HUES64 (cell line): ENCODE measurements at regions not wholly inside any gene's neighbourhood (a gene's known extent, or its start where the extent isn't known, plus 50 kb on each side); places are given as distances from the start of the nearest gene placed in this dataset.
"Not testable (repeated sequence)": the region's sequence is repeated elsewhere in the genome, so short reads cannot be mapped to it uniquely, and the experiment has no call there.

ENCODE experiments used
- H3K27ac ChIP-seq: 2 replicates; pipeline ENCODE4 v1.7.0; 2013; ENCODE audit warnings: low read depth, low read length, inconsistent platforms
- H3K27me3 ChIP-seq: 2 replicates; pipeline ENCODE4 v1.6.1; 2013; ENCODE audit warnings: mild to moderate bottlenecking, low read length; ENCODE audit not compliant: insufficient read depth
- H3K36me3 ChIP-seq: 2 replicates; pipeline ENCODE4 v1.6.1; 2013; ENCODE audit warnings: mild to moderate bottlenecking, low read length; ENCODE audit not compliant: insufficient read depth
- H3K4me1 ChIP-seq: 2 replicates; pipeline ENCODE4 v1.6.1; 2013; ENCODE audit warnings: mild to moderate bottlenecking, low read length, moderate library complexity; ENCODE audit not compliant: insufficient read depth
- H3K4me3 ChIP-seq: 2 replicates; pipeline ENCODE4 v1.5.1; 2013; ENCODE audit warnings: mild to moderate bottlenecking, low read length, moderate library complexity
- H3K9ac ChIP-seq: 2 replicates; pipeline ENCODE4 v1.6.1; 2013; ENCODE audit warnings: mild to moderate bottlenecking, low read depth, low read length
- H3K9me3 ChIP-seq: 2 replicates; pipeline ENCODE4 v1.6.1; 2013; ENCODE audit warnings: low read depth, low read length; ENCODE audit not compliant: insufficient read depth
- WGBS: fragments of 150-250, 120-280 bp; methylation state at CpG from one replicate; pipeline ENCODE4 v1.1.7; 2013; ENCODE audit warnings: missing lambda C conversion rate; 5-methylcytosine and 5-hydroxymethylcytosine counted together

- no peaks in the 10 kb centered on the region for H3K27me3 ChIP-seq
- no peak overlapping the region for H3K4me3 ChIP-seq
- H3K4me1 ChIP-seq, result no peaks in the 10 kb centered on the region
- H3K27ac ChIP-seq, result no peak overlapping the region
- no peaks in the 10 kb centered on the region for H3K36me3 ChIP-seq
- H3K9me3 ChIP-seq, result no peaks in the 10 kb centered on the region; the same call in 1 of the 2 replicates
- H3K9ac ChIP-seq, result no peak overlapping the region
- 91% methylated on average over 1 of the region's 1 CpG for WGBS
These were observed 502.6 kb downstream of the ADRA2A start for GRCh38 chr10:111579473-111579872.

DNA sequence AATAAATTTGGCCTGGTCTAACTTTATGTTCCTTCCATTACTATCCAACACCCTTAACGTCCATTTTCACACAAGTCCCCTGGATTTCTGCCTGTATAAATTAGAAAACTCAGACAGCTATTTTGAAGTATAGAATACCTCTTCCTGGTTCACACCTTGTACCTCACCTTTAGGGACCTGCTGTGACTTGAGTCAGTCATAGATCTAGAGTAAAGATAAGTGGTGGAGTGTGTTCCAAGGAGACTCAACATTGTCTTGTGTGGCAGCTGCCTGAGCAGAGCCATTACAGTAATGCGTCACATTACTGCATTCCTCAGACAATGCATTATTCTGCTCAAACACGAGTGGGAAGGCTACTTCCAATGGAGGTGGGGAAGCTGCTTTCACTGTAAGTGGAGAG lies 513.9 kb downstream of the ADRA2A start:
- Histone ChIP-seq H3K27me3 (no peaks in the 10 kb centered on the region), H3K9me3 (no peaks in the 10 kb centered on the region), H3K4me3 (no peak overlapping the region), H3K9ac (no peak overlapping the region), H3K27ac (no peak overlapping the region), H3K4me1 (no peaks in the 10 kb centered on the region), H3K36me3 (no peaks in the 10 kb centered on the region)
- WGBS, result 45% methylated on average over 2 of the region's 3 CpGs

- Histone ChIP-seq H3K4me3 (no peak overlapping the region), H3K4me1 (no peaks in the 10 kb centered on the region), H3K9ac (no peak overlapping the region), H3K9me3 (no peaks in the 10 kb centered on the region), H3K27ac (no peak overlapping the region), H3K36me3 (no peaks in the 10 kb centered on the region), H3K27me3 (no peaks in the 10 kb centered on the region)
- WGBS, result 94% methylated on average over 3 of the region's 3 CpGs
These were observed 516.7 kb downstream of the ADRA2A start for GRCh38 chr10:111593578-111593977.

GRCh38 chr10:111595173-111595572 lies 518.3 kb downstream of the ADRA2A start:
- no peaks in the 10 kb centered on the region for H3K9me3 ChIP-seq
- H3K36me3 ChIP-seq, result no peaks in the 10 kb centered on the region
- no peak overlapping the region for H3K4me3 ChIP-seq
- H3K27ac ChIP-seq, result no peak overlapping the region
- 86% methylated on average over 3 of the region's 3 CpGs for WGBS
- no peaks in the 10 kb centered on the region for H3K4me1 ChIP-seq
- no peaks in the 10 kb centered on the region for H3K27me3 ChIP-seq
- H3K9ac ChIP-seq, result no peak overlapping the region

- no peaks in the 10 kb centered on the region for H3K27me3 ChIP-seq
- H3K9ac ChIP-seq, result no peak overlapping the region
- no peaks in the 10 kb centered on the region for H3K4me1 ChIP-seq
- H3K9me3 ChIP-seq, result no peaks in the 10 kb centered on the region
- WGBS, result 39% methylated on average over 6 of the region's 6 CpGs
- no peak overlapping the region for H3K27ac ChIP-seq
- no peak overlapping the region for H3K4me3 ChIP-seq
- no peaks in the 10 kb centered on the region for H3K36me3 ChIP-seq
These were observed 521.7 kb downstream of the ADRA2A start for GRCh38 chr10:111598433-111599059.

GRCh38 chr10:111599943-111600342 lies 523.1 kb downstream of the ADRA2A start:
- Histone ChIP-seq H3K4me3 (no peak overlapping the region), H3K9ac (no peak overlapping the region), H3K27me3 (no peaks in the 10 kb centered on the region), H3K4me1 (no peaks in the 10 kb centered on the region), H3K36me3 (no peaks in the 10 kb centered on the region), H3K27ac (no peak overlapping the region), H3K9me3 (no peaks in the 10 kb centered on the region)
- 98% methylated on average over 2 of the region's 2 CpGs for WGBS

GRCh38 chr10:111600772-111601171 lies 523.9 kb downstream of the ADRA2A start:
- H3K27ac ChIP-seq, result no peak overlapping the region
- no peaks in the 10 kb centered on the region for H3K27me3 ChIP-seq
- no peaks in the 10 kb centered on the region for H3K9me3 ChIP-seq
- 59% methylated on average over 3 of the region's 3 CpGs for WGBS
- no peaks in the 10 kb centered on the region for H3K36me3 ChIP-seq
- H3K9ac ChIP-seq, result no peak overlapping the region
- no peak overlapping the region for H3K4me3 ChIP-seq
- H3K4me1 ChIP-seq, result no peaks in the 10 kb centered on the region

DNA sequence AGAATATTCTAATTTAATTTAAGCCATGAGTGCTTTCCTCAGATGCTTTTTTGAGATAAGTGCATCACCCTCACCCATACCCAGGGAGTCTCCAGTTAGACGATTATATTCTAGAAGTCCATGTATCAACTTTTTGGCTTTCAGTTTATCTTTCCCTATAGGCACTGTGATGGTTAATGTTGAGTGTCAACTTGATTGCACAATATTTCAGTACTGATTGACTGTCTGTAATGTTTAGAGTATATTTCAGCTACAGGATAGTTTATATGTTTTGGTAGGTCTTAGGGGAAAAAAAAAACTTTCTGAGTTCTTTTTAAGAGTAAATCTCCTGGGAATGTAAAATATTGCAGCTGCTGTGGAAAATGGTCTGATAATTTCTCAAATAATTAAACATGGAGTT lies 535.4 kb downstream of the ADRA2A start:
- no peaks in the 10 kb centered on the region for H3K9me3 ChIP-seq
- no peaks in the 10 kb centered on the region for H3K36me3 ChIP-seq
- H3K27me3 ChIP-seq, result no peaks in the 10 kb centered on the region
- H3K4me3 ChIP-seq, result no peak overlapping the region
- no peak overlapping the region for H3K27ac ChIP-seq
- WGBS, result 100% methylated on average over 1 of the region's 1 CpG
- no peaks in the 10 kb centered on the region for H3K4me1 ChIP-seq
- no peak overlapping the region for H3K9ac ChIP-seq

GRCh38 chr10:111634191-111634590 lies 549.4 kb downstream of the GPAM start:
- H3K4me1 ChIP-seq, result no peaks in the 10 kb centered on the region
- no peak overlapping the region for H3K4me3 ChIP-seq
- 94% methylated on average over 3 of the region's 3 CpGs for WGBS
- H3K9me3 ChIP-seq, result peaks cover 12% of the 10 kb centered on the region
- H3K27me3 ChIP-seq, result no peaks in the 10 kb centered on the region
- H3K27ac ChIP-seq, result no peak overlapping the region
- H3K36me3 ChIP-seq, result no peaks in the 10 kb centered on the region
- no peak overlapping the region for H3K9ac ChIP-seq

DNA sequence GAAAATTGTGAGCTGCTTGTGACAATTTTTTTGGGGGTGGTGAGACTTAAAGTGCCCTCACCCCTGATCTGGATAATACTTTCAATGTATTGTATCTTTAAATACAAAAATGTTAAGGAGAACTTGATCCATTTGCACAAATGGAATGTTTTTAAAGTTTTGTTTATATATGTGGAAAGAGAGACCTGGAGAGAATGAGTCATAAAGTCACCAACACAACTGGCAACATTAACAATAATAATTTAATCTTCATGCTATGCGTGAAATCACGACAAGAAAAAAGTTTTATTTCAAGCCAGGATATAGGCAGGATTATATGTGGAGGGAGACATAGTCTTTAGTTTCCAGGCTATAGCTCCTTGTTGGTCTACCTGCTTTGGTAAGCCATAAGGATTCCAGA lies 537.5 kb downstream of the GPAM start:
- WGBS, result 100% methylated on average over 2 of the region's 2 CpGs
- H3K4me3 ChIP-seq, result no peak overlapping the region

GRCh38 chr10:111648046-111648445 lies 535.5 kb downstream of the GPAM start:
- Histone ChIP-seq H3K4me3 (no peak overlapping the region), H3K9me3 (peaks cover 3% of the 10 kb centered on the region; the same call in 1 of the 2 replicates), H3K27me3 (no peaks in the 10 kb centered on the region), H3K9ac (no peak overlapping the region), H3K4me1 (no peaks in the 10 kb centered on the region), H3K36me3 (no peaks in the 10 kb centered on the region), H3K27ac (no peak overlapping the region)
- WGBS, result 88% methylated on average over 2 of the region's 2 CpGs

More for the DNA sequence above, 537.5 kb downstream of the GPAM start:
- no peaks in the 10 kb centered on the region for H3K4me1 ChIP-seq
- no peaks in the 10 kb centered on the region for H3K27me3 ChIP-seq
- no peak overlapping the region for H3K27ac ChIP-seq
- H3K9ac ChIP-seq, result no peak overlapping the region
- H3K9me3 ChIP-seq, result peaks cover 3% of the 10 kb centered on the region; the same call in 1 of the 2 replicates
- no peaks in the 10 kb centered on the region for H3K36me3 ChIP-seq

- H3K9ac ChIP-seq, H3K4me3 ChIP-seq, H3K27me3 ChIP-seq, H3K9me3 ChIP-seq, H3K27ac ChIP-seq, H3K4me1 ChIP-seq, H3K36me3 ChIP-seq: not testable (repeated sequence)
- 95% methylated on average over 1 of the region's 1 CpG for WGBS
These were observed 534.5 kb downstream of the GPAM start for GRCh38 chr10:111649080-111649479.
